Activated naive CD4-positive, alpha-beta T cell treated with anti-CD3 and anti-CD28 coated beads for 36 hours (primary cell): ENCODE measurements at regions not wholly inside any gene's neighbourhood (a gene's known extent, or its start where the extent isn't known, plus 50 kb on each side); places are given as distances from the start of the nearest gene placed in this dataset.
A peak's percentile ranks its signal among the peaks of the same experiment; 100 is the strongest.

ENCODE experiments used
- CTCF ChIA-PET: fragments of 350-600 bp; sonication (Branson Sonifier 250); formaldehyde crosslinking; loops from one replicate; lab custom pipeline; 2021; ENCODE audit warnings: antibody characterized with exemption; lab: Charles Lee
- DNase-seq: peaks from one replicate; pipeline ENCODE4 v3.0.0-alpha.2; 2020
- H3K27ac Mint-ChIP-seq: one replicate; pipeline ENCODE4 v1.8.0; 2021; ENCODE audit warnings: mild to moderate bottlenecking, mixed read lengths
- H3K27me3 Mint-ChIP-seq: one replicate; pipeline ENCODE4 v1.8.0; 2021; ENCODE audit warnings: low read depth, mixed read lengths
- H3K36me3 Mint-ChIP-seq: one replicate; pipeline ENCODE4 v1.8.0; 2021; ENCODE audit warnings: low read depth, mixed read lengths
- H3K4me1 Mint-ChIP-seq: one replicate; pipeline ENCODE4 v1.8.0; 2021; ENCODE audit warnings: low read depth, mixed read lengths
- H3K4me3 Mint-ChIP-seq: one replicate; pipeline ENCODE4 v1.8.0; 2021; ENCODE audit warnings: mild to moderate bottlenecking, moderate library complexity, mixed read lengths
- H3K9me3 Mint-ChIP-seq: one replicate; pipeline ENCODE4 v1.8.0; 2021; ENCODE audit warnings: mixed read lengths
- intact Hi-C: fragments of 100-400 bp; cut with micrococcal nuclease; formaldehyde crosslinking; loops from one replicate; pipeline ENCODE4 v1.15.1; 2023

DNA sequence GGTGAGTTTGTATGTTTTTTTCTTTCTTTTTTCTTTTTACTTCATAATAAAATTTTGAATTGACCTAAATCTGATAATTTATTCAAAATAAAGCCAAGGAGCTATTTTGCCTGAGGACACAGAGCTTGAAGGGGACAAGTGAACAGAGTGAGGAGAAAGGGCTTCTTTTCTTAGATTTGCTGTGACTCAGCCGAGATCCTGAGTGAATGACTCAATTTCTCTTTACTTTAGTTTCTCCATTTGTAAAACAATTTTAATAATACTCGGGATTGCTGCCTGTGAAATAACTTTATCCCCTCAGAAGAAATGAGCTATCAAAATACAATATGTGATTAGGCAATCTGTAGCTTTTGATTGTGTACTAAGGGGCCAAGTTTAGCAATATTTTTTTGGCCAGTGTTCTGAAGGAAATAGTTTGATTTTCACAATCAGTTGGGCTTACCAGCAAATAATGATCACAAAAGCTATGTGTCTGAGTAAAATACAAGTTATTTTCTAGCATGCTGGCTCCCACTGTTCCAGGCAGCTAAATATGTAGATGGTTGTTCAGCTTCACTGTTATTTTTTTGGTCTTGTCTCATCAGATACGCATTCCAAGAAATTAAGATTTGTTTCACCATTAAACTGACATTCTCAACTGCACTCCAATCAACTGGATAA is 437.5 kb downstream of the FGF9 start:
- H3K4me3 Mint-ChIP-seq: no peak overlapping the region
- DNase-seq: no peak
- H3K27ac Mint-ChIP-seq: no peak overlapping the region
- peaks cover 28% of the 10 kb centered on the region for H3K4me1 Mint-ChIP-seq
- no peaks in the 10 kb centered on the region for H3K36me3 Mint-ChIP-seq
- CTCF ChIA-PET: no interaction called here
- intact Hi-C loops: no loop called here
- peaks cover 2% of the 10 kb centered on the region for H3K9me3 Mint-ChIP-seq
- no peaks in the 10 kb centered on the region for H3K27me3 Mint-ChIP-seq

DNA sequence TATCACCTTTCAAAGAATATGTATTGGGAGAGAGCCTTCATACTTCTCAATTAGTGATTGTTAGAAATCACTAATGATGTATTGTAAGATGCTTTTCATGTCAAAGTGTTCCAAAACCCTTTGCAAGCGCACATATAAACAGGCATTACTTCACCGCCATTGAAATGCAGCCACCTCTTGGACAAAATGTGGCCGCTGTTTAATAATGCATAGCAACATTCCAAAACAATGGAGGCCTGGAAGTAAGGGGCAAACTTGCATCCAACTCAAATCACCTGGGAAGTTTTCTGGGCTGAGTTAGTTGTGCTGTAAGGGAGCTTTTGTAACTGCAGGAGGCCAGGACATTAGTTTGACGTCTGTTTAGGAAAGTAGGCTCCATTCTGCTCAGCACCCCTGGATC is 438.1 kb downstream of the FGF9 start:
- Mint-ChIP-seq H3K4me3 (no peak overlapping the region), H3K27me3 (no peaks in the 10 kb centered on the region), H3K4me1 (peaks cover 32% of the 10 kb centered on the region), H3K27ac (no peak overlapping the region), H3K36me3 (peaks cover 1% of the 10 kb centered on the region), H3K9me3 (peaks cover 3% of the 10 kb centered on the region)
- intact Hi-C loops: no loop called here
- CTCF ChIA-PET: interaction anchor here (0.6 kb wide), 1 partner anchor 489 kb away, joined by 3 read pairs; no protein-coding TSS in a partner anchor
- DNase-seq: no peak

DNA sequence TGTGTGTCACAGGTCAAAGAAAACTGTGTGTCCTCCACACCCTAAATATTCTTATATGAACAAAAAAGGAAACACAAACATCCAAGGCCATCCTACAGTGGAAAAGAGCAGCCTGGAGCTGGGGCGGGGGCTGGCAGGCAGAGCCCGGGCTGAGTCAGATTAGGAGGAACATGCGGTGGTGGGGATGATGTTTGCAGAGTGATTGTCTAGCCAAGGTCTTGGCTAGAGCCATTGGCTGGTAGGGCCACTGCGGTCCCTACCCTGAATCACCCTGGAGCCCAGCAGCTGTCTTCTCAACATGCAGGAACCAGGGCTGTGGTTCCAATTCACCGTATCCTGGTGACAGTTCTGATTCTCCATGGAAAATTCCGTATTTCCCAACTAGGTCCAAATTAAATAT is 439.5 kb downstream of the FGF9 start:
- no peak overlapping the region for H3K4me3 Mint-ChIP-seq
- no peaks in the 10 kb centered on the region for H3K27me3 Mint-ChIP-seq
- CTCF ChIA-PET: no interaction called here
- intact Hi-C loops: loop anchor here (5.0 kb wide), 1 partner anchor 33 kb away; no protein-coding TSS in a partner anchor
- peaks cover 44% of the 10 kb centered on the region for H3K4me1 Mint-ChIP-seq
- no peak for DNase-seq
- H3K36me3 Mint-ChIP-seq: peaks cover 2% of the 10 kb centered on the region
- peaks cover 3% of the 10 kb centered on the region for H3K9me3 Mint-ChIP-seq
- no peak overlapping the region for H3K27ac Mint-ChIP-seq

DNA sequence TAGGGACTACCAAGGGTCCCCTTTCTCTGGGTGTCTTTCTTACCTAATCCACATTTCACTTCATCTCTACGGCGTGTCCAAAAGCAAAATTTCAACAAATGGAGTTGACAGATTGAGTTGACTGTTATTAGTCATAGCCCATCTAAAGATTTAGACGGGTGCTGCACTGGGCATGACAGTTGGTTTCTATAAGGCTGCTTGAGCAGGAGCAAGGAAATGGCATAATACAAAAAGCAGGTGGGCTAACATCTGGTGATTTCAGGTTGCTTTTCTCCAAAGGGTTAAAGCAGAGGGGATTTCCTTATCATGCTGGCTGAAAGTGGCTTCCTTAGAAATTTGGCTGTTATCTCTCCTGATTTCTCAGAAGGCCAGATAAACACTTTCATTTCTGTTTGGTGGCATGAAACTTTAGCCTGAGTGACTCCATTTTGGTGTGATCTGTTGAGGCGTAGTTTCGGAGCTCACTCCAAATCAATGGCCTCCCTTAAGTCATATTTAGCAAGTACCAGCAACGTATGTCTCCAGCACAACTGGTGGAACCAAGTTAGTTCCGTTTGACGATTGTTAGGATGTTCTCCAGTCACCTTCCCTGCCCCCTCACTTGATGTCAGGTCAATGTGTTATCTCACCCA is 440.4 kb downstream of the FGF9 start:
- H3K9me3 Mint-ChIP-seq: peaks cover 3% of the 10 kb centered on the region
- no peak overlapping the region for H3K4me3 Mint-ChIP-seq
- peaks cover 47% of the 10 kb centered on the region for H3K4me1 Mint-ChIP-seq
- H3K27me3 Mint-ChIP-seq: no peaks in the 10 kb centered on the region
- peaks cover 2% of the 10 kb centered on the region for H3K36me3 Mint-ChIP-seq
- no peak overlapping the region for H3K27ac Mint-ChIP-seq
- CTCF ChIA-PET: no interaction called here
- intact Hi-C loops: loop anchor here (5.0 kb wide), 1 partner anchor 34 kb away; no protein-coding TSS in a partner anchor
- no peak for DNase-seq

DNA sequence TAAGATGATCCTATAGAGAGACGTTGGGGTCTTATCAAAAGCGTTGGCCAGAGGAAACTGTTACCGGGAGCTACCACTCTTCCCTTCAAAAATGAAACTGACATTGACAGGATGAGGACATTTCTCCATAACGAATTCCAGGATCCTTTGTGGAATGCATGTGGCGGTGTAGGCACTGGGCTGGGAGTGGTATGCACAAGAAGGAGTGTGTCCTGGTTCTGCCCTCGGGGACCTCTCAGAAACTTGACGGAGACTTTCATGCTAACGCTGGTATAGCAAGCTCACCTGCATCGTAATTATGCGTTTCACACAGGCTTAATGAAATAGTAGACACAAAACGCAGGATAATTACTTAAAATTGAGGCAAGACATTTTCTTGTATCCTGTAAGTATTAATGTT is 441.1 kb downstream of the FGF9 start:
- H3K4me3 Mint-ChIP-seq: no peak overlapping the region
- H3K27me3 Mint-ChIP-seq: no peaks in the 10 kb centered on the region
- H3K9me3 Mint-ChIP-seq: peaks cover 3% of the 10 kb centered on the region
- H3K36me3 Mint-ChIP-seq: peaks cover 2% of the 10 kb centered on the region
- H3K4me1 Mint-ChIP-seq: peaks cover 43% of the 10 kb centered on the region
- H3K27ac Mint-ChIP-seq: no peak overlapping the region
- CTCF ChIA-PET: no interaction called here
- intact Hi-C loops: loop anchor here (5.0 kb wide), 1 partner anchor 35 kb away; no protein-coding TSS in a partner anchor
- no peak for DNase-seq

DNA sequence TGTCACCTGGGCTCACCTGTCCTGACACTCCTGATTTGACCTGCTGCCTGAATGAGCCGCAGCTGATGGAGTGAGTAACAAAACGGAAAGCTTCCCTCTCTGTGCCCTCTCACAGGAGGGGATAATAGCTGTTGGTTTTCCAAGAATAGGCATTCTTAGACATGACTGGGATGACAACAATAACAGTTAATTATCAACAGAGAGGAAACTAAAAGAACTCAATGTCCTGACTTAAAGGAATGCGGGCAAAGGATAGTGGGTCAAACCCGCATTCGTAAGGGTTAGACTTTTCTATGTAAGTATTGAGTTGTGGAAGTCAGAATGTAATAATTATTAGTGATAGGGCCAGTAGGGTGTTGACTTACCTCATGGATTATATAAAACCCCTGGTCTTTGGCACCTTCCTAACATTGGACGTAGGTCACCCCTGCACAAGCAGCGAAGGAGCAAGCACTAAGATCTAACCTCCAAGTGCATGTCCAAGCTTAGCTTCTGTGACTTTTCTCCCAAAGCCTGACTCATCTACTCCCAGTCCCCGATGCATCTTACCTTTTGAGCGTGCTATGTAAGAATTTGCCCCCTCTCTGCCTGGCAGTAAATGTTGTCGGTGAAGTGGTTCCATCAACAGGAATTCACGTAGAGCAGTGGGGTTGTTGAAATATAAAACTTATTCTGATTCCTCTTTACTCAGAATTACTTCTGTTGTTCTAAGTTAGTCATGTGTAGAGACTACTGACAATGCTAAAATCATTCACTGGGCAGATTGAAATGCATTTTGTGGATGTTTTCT is 442.3 kb downstream of the FGF9 start:
- Mint-ChIP-seq H3K4me1 (peaks cover 31% of the 10 kb centered on the region), H3K27ac (no peak overlapping the region), H3K9me3 (peaks cover 3% of the 10 kb centered on the region), H3K36me3 (peaks cover 2% of the 10 kb centered on the region), H3K27me3 (no peaks in the 10 kb centered on the region), H3K4me3 (no peak overlapping the region)
- no peak for DNase-seq
- CTCF ChIA-PET: no interaction called here
- intact Hi-C loops: loop anchor here (5.0 kb wide), 1 partner anchor 36 kb away; no protein-coding TSS in a partner anchor

DNA sequence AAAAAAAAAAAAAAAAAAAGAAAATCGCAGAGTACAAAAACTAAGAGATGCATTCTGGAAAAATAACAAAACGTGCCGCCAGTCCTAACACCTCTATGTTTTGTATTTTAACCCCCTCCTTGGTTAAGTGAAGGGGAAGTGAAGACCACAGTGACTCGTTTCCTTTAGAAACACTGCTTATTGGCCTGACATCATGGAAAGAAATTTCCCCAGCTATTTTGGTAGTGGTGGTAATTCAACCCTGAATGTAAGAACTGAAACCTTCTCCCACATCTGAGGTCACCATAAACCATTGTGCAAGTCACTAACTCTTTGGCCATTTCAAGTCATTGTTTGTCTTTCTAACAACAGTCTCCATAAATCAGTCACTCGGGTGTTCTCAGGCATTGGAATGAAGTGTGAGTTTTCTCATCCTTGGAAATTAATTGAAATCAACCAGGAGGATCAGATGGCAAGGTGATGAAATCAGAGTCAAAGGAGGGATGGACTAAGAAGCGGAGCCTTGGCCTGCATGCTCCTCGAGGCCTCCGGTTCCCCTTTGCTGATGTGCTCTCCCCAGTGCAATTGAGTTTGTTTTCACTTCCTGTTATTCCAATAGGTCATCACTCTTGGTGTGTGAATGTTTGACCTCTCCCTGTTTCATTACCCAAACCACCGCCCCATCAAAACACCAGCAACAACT is 443.9 kb downstream of the FGF9 start:
- Mint-ChIP-seq H3K36me3 (peaks cover 2% of the 10 kb centered on the region), H3K27ac (peak overlapping the region; percentile 47), H3K4me3 (no peak overlapping the region), H3K9me3 (peaks cover 3% of the 10 kb centered on the region), H3K4me1 (peaks cover 25% of the 10 kb centered on the region), H3K27me3 (no peaks in the 10 kb centered on the region)
- intact Hi-C loops: loop anchor here (1.0 to 5.0 kb wide), 4 partner anchors 37 to 1272 kb away; no protein-coding TSS in a partner anchor
- CTCF ChIA-PET: no interaction called here
- peak; percentile 30 for DNase-seq

DNA sequence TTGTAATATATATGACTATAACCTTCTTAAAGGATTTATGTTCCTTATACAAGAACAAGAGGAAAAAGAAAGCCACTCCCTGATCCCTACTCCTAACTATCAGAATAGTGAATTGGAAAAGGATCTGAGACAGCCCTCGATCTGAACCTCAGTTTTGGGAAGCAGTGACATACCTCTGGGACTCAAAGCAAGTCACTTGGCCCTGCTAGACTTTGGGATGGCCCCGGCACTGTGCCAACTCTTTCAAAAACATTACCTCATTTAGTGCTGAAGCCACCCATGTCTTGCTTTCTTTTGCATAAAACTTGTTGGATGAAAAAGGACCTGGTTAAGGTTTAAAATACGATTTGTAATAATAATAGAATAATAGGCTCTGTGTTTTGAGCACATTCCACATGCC is 447.3 kb downstream of the FGF9 start:
- CTCF ChIA-PET: no interaction called here
- Mint-ChIP-seq H3K9me3 (peaks cover 4% of the 10 kb centered on the region), H3K4me1 (peaks cover 22% of the 10 kb centered on the region), H3K27me3 (no peaks in the 10 kb centered on the region), H3K36me3 (peaks cover 2% of the 10 kb centered on the region), H3K4me3 (no peak overlapping the region), H3K27ac (no peak overlapping the region)
- intact Hi-C loops: no loop called here
- no peak for DNase-seq

DNA sequence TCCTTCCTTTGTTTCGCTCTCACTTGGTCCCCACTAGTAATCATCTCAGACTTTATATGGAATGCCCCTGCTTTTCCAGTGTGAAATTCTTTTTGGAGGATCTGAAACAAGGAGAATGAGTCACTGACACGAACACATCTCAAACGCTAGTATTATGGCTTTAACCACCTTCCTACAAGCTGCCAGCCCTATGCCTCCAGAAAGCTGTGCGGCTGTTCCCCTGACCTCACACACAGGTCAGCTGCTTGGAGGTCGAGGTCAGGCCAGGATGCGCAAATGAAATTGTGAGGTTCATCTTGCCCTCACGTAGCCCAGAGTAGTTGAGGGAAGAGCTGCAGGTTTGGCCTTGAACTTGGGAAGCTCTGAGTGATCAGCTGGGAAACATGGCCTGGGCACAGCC is 449.8 kb downstream of the FGF9 start:
- peaks cover 4% of the 10 kb centered on the region for H3K9me3 Mint-ChIP-seq
- peaks cover 1% of the 10 kb centered on the region for H3K4me1 Mint-ChIP-seq
- no peaks in the 10 kb centered on the region for H3K36me3 Mint-ChIP-seq
- H3K27ac Mint-ChIP-seq: no peak overlapping the region
- no peak overlapping the region for H3K4me3 Mint-ChIP-seq
- intact Hi-C loops: no loop called here
- no peak for DNase-seq
- no peaks in the 10 kb centered on the region for H3K27me3 Mint-ChIP-seq
- CTCF ChIA-PET: no interaction called here

DNA sequence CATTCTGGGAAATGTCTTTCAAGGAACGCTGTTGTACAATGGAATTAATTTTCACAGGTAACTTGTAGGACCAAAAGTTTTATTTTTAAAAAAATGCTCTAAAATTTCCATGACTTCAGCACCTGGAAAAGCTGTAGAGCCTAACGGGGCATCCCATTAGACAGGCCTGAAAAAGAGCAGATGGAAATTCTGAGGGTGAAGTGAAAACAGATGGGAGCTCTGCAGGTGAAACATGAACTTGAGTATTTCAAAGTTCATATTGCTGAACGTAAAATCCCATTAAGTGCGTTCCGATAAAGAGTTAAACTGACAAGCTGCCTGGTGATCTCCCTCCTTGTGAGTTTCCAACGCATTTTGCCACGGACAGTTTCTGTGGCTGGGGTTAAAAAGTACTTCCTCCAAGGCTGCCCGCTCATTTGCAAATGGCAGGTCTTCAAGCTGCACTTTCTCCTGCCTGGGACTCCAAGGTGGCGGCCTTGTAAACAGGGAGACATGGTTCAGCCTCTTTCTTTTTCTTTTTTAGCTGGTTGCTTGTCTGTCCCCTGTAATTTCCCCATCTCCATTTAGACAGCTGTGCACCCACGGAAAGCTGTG is 450.4 kb downstream of the FGF9 start:
- Mint-ChIP-seq H3K36me3 (no peaks in the 10 kb centered on the region), H3K27ac (no peak overlapping the region), H3K4me3 (no peak overlapping the region), H3K4me1 (peaks cover 7% of the 10 kb centered on the region), H3K27me3 (no peaks in the 10 kb centered on the region), H3K9me3 (peaks cover 4% of the 10 kb centered on the region)
- CTCF ChIA-PET: no interaction called here
- intact Hi-C loops: no loop called here
- no peak for DNase-seq

DNA sequence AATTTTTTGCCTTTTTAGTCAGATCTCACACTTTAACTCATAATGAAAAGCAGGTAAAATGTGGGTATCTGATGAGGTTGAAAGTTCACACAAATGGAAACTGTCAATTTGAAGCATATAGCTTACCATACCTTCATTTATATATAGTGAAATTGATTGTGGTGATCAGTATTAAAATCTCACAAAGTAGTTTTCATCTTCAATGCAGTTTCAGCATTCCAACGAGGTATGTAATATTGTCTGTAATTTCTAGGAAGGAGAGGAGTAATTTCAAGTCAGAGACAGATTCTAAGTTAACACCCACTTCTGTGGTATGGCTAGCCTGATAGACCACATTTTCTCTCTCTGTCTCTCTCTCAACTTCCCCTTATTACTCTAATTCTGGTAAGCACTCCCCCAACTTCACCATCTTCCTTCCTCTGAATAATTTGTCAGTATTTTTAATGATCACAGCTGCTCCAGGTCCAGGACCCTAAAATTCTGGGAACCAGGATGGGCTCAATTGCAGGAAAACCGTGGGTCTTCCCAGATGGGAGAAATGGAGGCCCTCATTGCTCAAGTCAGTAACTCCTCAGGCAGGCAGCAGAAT is 455.7 kb downstream of the FGF9 start:
- intact Hi-C loops: no loop called here
- peaks cover 25% of the 10 kb centered on the region for H3K4me1 Mint-ChIP-seq
- H3K4me3 Mint-ChIP-seq: no peak overlapping the region
- H3K27me3 Mint-ChIP-seq: no peaks in the 10 kb centered on the region
- peaks cover 5% of the 10 kb centered on the region for H3K36me3 Mint-ChIP-seq
- DNase-seq: no peak
- H3K27ac Mint-ChIP-seq: no peak overlapping the region
- peaks cover 13% of the 10 kb centered on the region for H3K9me3 Mint-ChIP-seq
- CTCF ChIA-PET: no interaction called here
